GM12878 (cell line): ENCODE measurements at regions not wholly inside any gene's neighbourhood (a gene's known extent, or its start where the extent isn't known, plus 50 kb on each side); places are given as distances from the start of the nearest gene placed in this dataset.

Source experiments
- ATAC-seq: fragments of 200-7000 bp; cut with Tn5 transposase; 3 replicates; pipeline ENCODE4 v1.9.1; 2020; ENCODE audit warnings: mild to moderate bottlenecking, moderate library complexity
- BruUV-seq: library from RNA; stranded (reverse); fragments of 400-500 nt; replicated peaks from 2 replicates; lab custom pipeline; 2021; lab: Mats Ljungman, UMichigan
- CTCF ChIA-PET: fragments of 300-600 bp; sonication (Branson Sonifier 250); formaldehyde crosslinking; extraction: SDS; loops from one replicate; lab custom pipeline; 2021; ENCODE audit warnings: inconsistent platforms; lab: Yijun Ruan, JAX
- POLR2A ChIA-PET: fragments of 350-600 bp; formaldehyde crosslinking; extraction: SDS; loops from one replicate; lab custom pipeline; 2021; ENCODE audit warnings: inconsistent platforms; lab: Charles Lee
- RAD21 ChIA-PET: fragments of 300-600 bp; sonication (Branson Sonifier 250); formaldehyde crosslinking; loops from one replicate; lab custom pipeline; 2023; ENCODE audit warnings: antibody characterized with exemption; ENCODE audit not compliant: unreplicated experiment; lab: Charles Lee
- SMC1A ChIA-PET: fragments of 300-600 bp; sonication (Branson Sonifier 250); formaldehyde crosslinking; loops from one replicate; lab custom pipeline; 2023; ENCODE audit not compliant: unreplicated experiment, uncharacterized antibody; lab: Charles Lee
- DNase-seq: peaks from one replicate; pipeline ENCODE4 v3.0.0-alpha.2; 2011; ENCODE audit warnings: low read depth, low spot score
- FAIRE-seq: peaks from 3 replicates; lab custom pipeline; 2011; peaks lifted over from hg19 to GRCh38; lab: Jason Lieb, UNC
- H2AFZ ChIP-seq: 2 replicates; pipeline ENCODE4 v1.6.0; 2011; ENCODE audit warnings: low read depth, low read length, control low read depth; ENCODE audit not compliant: control insufficient read depth
- H3K27ac ChIP-seq: 2 replicates; pipeline ENCODE4 v1.5.1; 2011; ENCODE audit warnings: control low read depth; ENCODE audit not compliant: control insufficient read depth, insufficient read depth
- H3K27me3 ChIP-seq, 2 experiments: replicated peaks in 1 of 2; 2 replicates each; pipeline versions ENCODE4 v1.6.0 to v1.6.1; 2011; ENCODE audit warnings: low read length in 1 of 2; ENCODE audit not compliant: control insufficient read depth in 2 of 2, insufficient read depth in 2 of 2
- H3K36me3 ChIP-seq, 2 experiments: 2 replicates each; pipeline ENCODE4 v1.5.1; 2011; ENCODE audit warnings: low read length in 1 of 2; ENCODE audit not compliant: control insufficient read depth in 2 of 2, insufficient read depth in 2 of 2
- H3K4me1 ChIP-seq: 2 replicates; pipeline ENCODE4 v1.6.1; 2011; ENCODE audit warnings: mild to moderate bottlenecking, low read length, moderate library complexity, mixed read lengths; ENCODE audit not compliant: control insufficient read depth, insufficient read depth
- H3K4me2 ChIP-seq: 2 replicates; pipeline ENCODE4 v1.6.0; 2011; ENCODE audit warnings: control low read depth; ENCODE audit not compliant: control insufficient read depth, insufficient read depth
- H3K4me3 ChIP-seq: fragments of 200-600 bp; sonication (generic); 2 replicates; pipeline ENCODE4 v1.5.1; 2016
- H3K79me2 ChIP-seq: 2 replicates; pipeline ENCODE4 v1.6.0; 2011; ENCODE audit warnings: low read length; ENCODE audit not compliant: control insufficient read depth, insufficient read depth
- H3K9ac ChIP-seq: 2 replicates; pipeline ENCODE4 v1.8.0; 2011; ENCODE audit warnings: low read length, control low read depth, mixed read lengths; ENCODE audit not compliant: control insufficient read depth, insufficient read depth
- H3K9me3 ChIP-seq: replicated peaks from 3 replicates; pipeline ENCODE4 v1.5.1; 2011; ENCODE audit warnings: mild to moderate bottlenecking, low read length; ENCODE audit not compliant: control insufficient read depth, insufficient read depth
- H4K20me1 ChIP-seq: 2 replicates; pipeline ENCODE4 v1.6.0; 2011; ENCODE audit not compliant: control insufficient read depth, insufficient read depth
- CBX5 ChIP-seq: sonication (generic); IDR thresholded peaks from 2 replicates; pipeline ENCODE4 v1.6.1; 2016; ENCODE audit warnings: low read depth, moderate library complexity, mild to moderate bottlenecking, inconsistent platforms
- CEBPB ChIP-seq, 2 experiments: fragments of 150-350 bp in 1 of 2; IDR thresholded peaks; 2 replicates each; pipeline ENCODE4 v1.6.1; 2012 to 2014; ENCODE audit warnings: low read depth in 2 of 2, low read length in 2 of 2, borderline replicate concordance in 1 of 2, inconsistent platforms in 1 of 2
- EP300 ChIP-seq, 2 experiments: fragments of 150-350 bp in 1 of 2; IDR thresholded peaks; 2 replicates each; pipeline ENCODE4 v1.6.1; 2011 to 2012; ENCODE audit warnings: low read depth in 2 of 2, low read length in 2 of 2, borderline replicate concordance in 1 of 2, improper control_type of control experiment in 1 of 2, inconsistent platforms in 1 of 2; ENCODE audit not compliant: control insufficient read depth in 1 of 2
- ESRRA ChIP-seq: IDR thresholded peaks from 2 replicates; pipeline ENCODE4 v1.6.1; 2012; ENCODE audit warnings: mild to moderate bottlenecking, low read length, improper control_type of control experiment
- IKZF2 ChIP-seq, 2 experiments: fragments of 450-650 bp; IDR thresholded peaks; 2 replicates each; pipeline ENCODE4 v1.6.1; 2017; ENCODE audit warnings: mild to moderate bottlenecking in 2 of 2, moderate library complexity in 2 of 2
- JUNB ChIP-seq: IDR thresholded peaks from 2 replicates; pipeline ENCODE4 v1.6.1; 2016; ENCODE audit warnings: antibody characterized with exemption, mild to moderate bottlenecking
- NR2C2 ChIP-seq: IDR thresholded peaks from 2 replicates; pipeline ENCODE4 v1.6.1; 2011; ENCODE audit warnings: borderline replicate concordance, low read depth; ENCODE audit not compliant: control insufficient read depth, insufficient read length
- PML ChIP-seq: IDR thresholded peaks from 2 replicates; pipeline ENCODE4 v1.6.1; 2012; ENCODE audit warnings: low read length, inconsistent platforms
- RUNX3 ChIP-seq: IDR thresholded peaks from 2 replicates; pipeline ENCODE4 v1.6.1; 2012; ENCODE audit warnings: low read length, inconsistent platforms
- SMAD5 ChIP-seq: IDR thresholded peaks from 2 replicates; pipeline ENCODE4 v1.6.1; 2016; ENCODE audit warnings: antibody characterized with exemption, low read depth
- SMC3 ChIP-seq: IDR thresholded peaks from 2 replicates; pipeline ENCODE4 v1.6.1; 2011; ENCODE audit warnings: low read length, improper control_type of control experiment, borderline replicate concordance
- SRF ChIP-seq, 2 experiments: IDR thresholded peaks; 2 replicates each; pipeline ENCODE4 v1.6.1; 2011; ENCODE audit warnings: low read depth in 2 of 2, low read length in 2 of 2, mild to moderate bottlenecking in 1 of 2, moderate library complexity in 1 of 2
- STAT3 ChIP-seq: IDR thresholded peaks from 2 replicates; pipeline ENCODE4 v1.6.1; 2011; ENCODE audit warnings: low read depth, low read length, improper control_type of control experiment
- ZNF207 ChIP-seq: fragments of 450-650 bp; IDR thresholded peaks from 2 replicates; pipeline ENCODE4 v1.6.1; 2014; ENCODE audit warnings: antibody characterized with exemption, mild to moderate bottlenecking, borderline replicate concordance
- ZNF687 ChIP-seq: fragments of 450-650 bp; IDR thresholded peaks from 2 replicates; pipeline ENCODE4 v1.6.1; 2017; ENCODE audit warnings: mild to moderate bottlenecking, moderate library complexity
- WGBS: methylation state at CpG from one replicate; pipeline ENCODE4 v1.1.6; 2016; ENCODE audit warnings: low lambda C conversion rate; ENCODE audit not compliant: insufficient replicate concordance, insufficient coverage; ENCODE audit errors: missing lambda C conversion rate; 5-methylcytosine and 5-hydroxymethylcytosine counted together
- in situ Hi-C: fragments of 300-500 bp; cut with MboI; formaldehyde crosslinking; loops from 9 replicates; pipeline ENCODE4 v1.14.3; 2018; ENCODE audit warnings: mixed read lengths
- intact Hi-C: fragments of 100-400 bp; cut with micrococcal nuclease; formaldehyde crosslinking; loops from one replicate; pipeline ENCODE4 v1.14.2; 2022; ENCODE audit not compliant: unreplicated experiment

DNA sequence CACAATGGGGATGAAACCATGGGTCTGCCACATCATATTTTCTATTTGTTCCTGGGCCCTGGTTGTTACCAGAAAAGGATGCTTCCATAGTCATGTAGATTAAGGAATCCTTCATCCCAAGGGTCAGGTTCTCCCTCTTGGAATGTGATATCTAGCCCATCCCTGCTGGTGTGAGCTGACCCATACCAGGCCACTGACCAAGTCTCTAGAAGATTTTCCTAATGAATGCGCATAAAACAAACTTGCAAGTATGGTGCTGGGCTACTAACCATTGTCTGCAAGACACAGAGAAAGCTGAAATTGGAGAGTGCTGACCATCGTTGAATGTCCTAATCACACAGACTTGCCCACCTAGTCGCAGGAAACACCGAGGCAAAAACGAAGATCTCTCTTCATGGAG is 972.6 kb downstream of the EFNA5 start (continued):
- no peak for TF ChIP-seq SMC3
- TF ChIP-seq CEBPB (IDR thresholded peaks at IDR 0.05; ENCODE audit: borderline replicate concordance in 1 of 2, low read depth in 2 of 2, low read length in 2 of 2): no peak
- no peak for TF ChIP-seq STAT3

- no peaks in the 10 kb centered on the region for H3K79me2 ChIP-seq
- DNase-seq: no peak
- TF ChIP-seq ESRRA: no peak
- no peak for TF ChIP-seq SMAD5
- no peak for TF ChIP-seq ZNF687
- TF ChIP-seq EP300 (IDR thresholded peaks at IDR 0.05; ENCODE audit: borderline replicate concordance in 1 of 2, control insufficient read depth in 1 of 2, low read depth in 2 of 2, low read length in 2 of 2): no peak
- TF ChIP-seq CBX5: no peak
- TF ChIP-seq JUNB: no peak
- no peak for TF ChIP-seq ZNF207
- no peak for TF ChIP-seq IKZF2 (IDR thresholded peaks at IDR 0.05)
- TF ChIP-seq RUNX3: no peak
- TF ChIP-seq NR2C2: no peak
- no peak for TF ChIP-seq SRF (IDR thresholded peaks at IDR 0.05; ENCODE audit: low read depth in 2 of 2, low read length in 2 of 2)
- no peak for TF ChIP-seq PML
- TF ChIP-seq, all 136 proteins: peak for 0
- SMC1A ChIA-PET: no interaction called here
- no peak overlapping the region for H2AFZ ChIP-seq
- H3K27me3 ChIP-seq: no peaks in the 10 kb centered on the region
- in situ Hi-C loops (no loop called here), intact Hi-C loops (no loop called here)
- H3K4me1 ChIP-seq: no peaks in the 10 kb centered on the region
- no peak overlapping the region for H3K4me3 ChIP-seq
- H3K9me3 ChIP-seq: no peaks in the 10 kb centered on the region; the same call in 2 of the 3 replicates
- FAIRE-seq (no peak), ATAC-seq (no peak)
- H3K4me2 ChIP-seq: no peak overlapping the region
- no peak overlapping the region for H3K9ac ChIP-seq
- CTCF ChIA-PET: no interaction called here
- POLR2A ChIA-PET: no interaction called here
- BruUV-seq: no TSS peak
- 3% methylated on average over 2 of the region's 2 CpGs for WGBS
- H4K20me1 ChIP-seq: no peaks in the 10 kb centered on the region
- RAD21 ChIA-PET: no interaction called here
- H3K36me3 ChIP-seq: no peaks in the 10 kb centered on the region
- no peak overlapping the region for H3K27ac ChIP-seq
These were observed 979.0 kb downstream of the EFNA5 start for GRCh38 chr5:106691701-106692100.
